HL-60 (cell line): ENCODE measurements at regions not wholly inside any gene's neighbourhood (a gene's known extent, or its start where the extent isn't known, plus 50 kb on each side); places are given as distances from the start of the nearest gene placed in this dataset.

Source experiments
- CTCF ChIP-seq: IDR thresholded peaks from one replicate; pipeline ENCODE4 v1.5.1; 2011; ENCODE audit warnings: low read length, control low read depth, inconsistent platforms; ENCODE audit not compliant: insufficient read depth
- POLR2AphosphoS5 ChIP-seq: IDR thresholded peaks from 2 replicates; pipeline ENCODE4 v1.6.1; 2012; ENCODE audit warnings: low read depth

GRCh38 chr5:2876183-2876582, 124.7 kb upstream of the IRX2 start:
- TF ChIP-seq CTCF: no peak
- no peak for TF ChIP-seq POLR2AphosphoS5
